Panc1 (cell line): ENCODE measurements at regions not wholly inside any gene's neighbourhood (a gene's known extent, or its start where the extent isn't known, plus 50 kb on each side); places are given as distances from the start of the nearest gene placed in this dataset.
A peak's percentile ranks its signal among the peaks of the same experiment; 100 is the strongest.

Source experiments
- CTCF ChIP-seq: fragments of 450-650 bp; IDR thresholded peaks from 2 replicates; pipeline ENCODE4 v1.5.1; 2017; ENCODE audit warnings: mild to moderate bottlenecking
- POLR2AphosphoS5 ChIP-seq: IDR thresholded peaks from 2 replicates; pipeline ENCODE4 v1.6.1; 2012; ENCODE audit warnings: mild to moderate bottlenecking, low read depth, low read length, moderate library complexity
- TCF7L2 ChIP-seq: IDR thresholded peaks from 2 replicates; pipeline ENCODE4 v1.6.1; 2011; ENCODE audit warnings: mild to moderate bottlenecking, low read depth, low read length, inconsistent platforms

DNA sequence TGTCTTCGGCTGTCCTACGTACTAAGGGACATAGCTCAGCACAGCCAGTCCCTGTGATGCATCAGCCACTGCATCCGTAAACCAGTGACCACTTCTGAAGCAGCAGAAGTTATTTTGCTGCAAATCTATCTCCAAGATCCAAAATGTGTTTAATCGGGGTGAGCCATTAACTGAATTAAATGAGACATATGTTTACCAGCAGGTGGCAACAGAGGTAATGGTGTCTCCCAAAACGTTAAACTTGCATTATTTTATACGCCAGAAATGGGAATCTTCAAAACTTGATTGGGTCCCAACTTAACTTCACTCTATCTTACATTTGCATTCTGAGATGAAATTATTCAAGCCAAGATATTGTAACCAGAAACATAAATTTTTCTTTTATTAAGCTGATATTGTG, 75.3 kb upstream of the BOC start:
- TF ChIP-seq CTCF (peak; percentile 72), POLR2AphosphoS5 (no peak), TCF7L2 (no peak)
